Heart left ventricle (tissue), 13 donors: ENCODE measurements at regions not wholly inside any gene's neighbourhood (a gene's known extent, or its start where the extent isn't known, plus 50 kb on each side); places are given as distances from the start of the nearest gene placed in this dataset.

Source experiments
- CTCF ChIP-seq, 12 donors: fragments of 200-600 bp; sonication (generic) in 4 of 12; IDR thresholded peaks; one replicate each; pipeline versions ENCODE4 v1.5.0 to v1.8.0; 2018 to 2022; ENCODE audit warnings: antibody characterized with exemption in 12 of 12, mild to moderate bottlenecking in 5 of 12
- POLR2A ChIP-seq, 2 donors: fragments of 450-650 bp; IDR thresholded peaks; one replicate each; pipeline ENCODE4 v1.6.1; 2017; ENCODE audit warnings: antibody characterized with exemption in 2 of 2, mild to moderate bottlenecking in 2 of 2, moderate library complexity in 2 of 2
- donor health status: ischemic (EF 13 %, LVEDD 7.1; RV severe dilation, severe dysfunction).
- donor health status: DM: no; HTN: yes; CAD: no.
- donor health status: DM: no; HTN: no; CAD: no.
- donor health status: ischemic (EF 25% LVEDD 6.9; RV normal size, moderate dysfunction).
- donor health status: ischemic (EF 25% LVEDD 5.7; RV mildly dilated, moderate dysfunction).
- donor health status: ischemic (EF 35%, LVEDD 5.7; RV mildly dilated, moderate dysfunction).
- donor health status: nonischemic (EF 11% LVEDD 7.7; RV severe dilation, severe dysfunction).
- donor health status: DM: yes; HTN: yes; CAD: no.
- donor health status: PGD.
- donor health status: ischemic (EF 29% LVEDD 5.4; RV normal size, mild dysfunction).
- donor health status: nonischemic (EF 23%, LVEDD 6.1; RV moderate dilation, normal function).

- no peak for TF ChIP-seq CTCF (IDR thresholded peaks at IDR 0.05)
- TF ChIP-seq POLR2A (IDR thresholded peaks at IDR 0.05) = no peak
These were observed 190.3 kb downstream of the SATB1 start for GRCh38 chr3:18234717-18235335.
